Cardiac muscle cell (in vitro differentiated cells and primary cell): ENCODE measurements at regions not wholly inside any gene's neighbourhood (a gene's known extent, or its start where the extent isn't known, plus 50 kb on each side); places are given as distances from the start of the nearest gene placed in this dataset.
A peak's percentile ranks its signal among the peaks of the same experiment; 100 is the strongest.

ENCODE experiments used
- DNase-seq, 2 donors: peaks; one replicate each; pipeline versions ENCODE4 v3.0.0 to v3.0.0-alpha.2; 2010 to 2017; ENCODE audit warnings: low read depth in 1 of 2, low spot score in 1 of 2
- H3K27ac ChIP-seq: fragments of 200-600 bp; sonication (generic); 2 replicates; pipeline ENCODE4 v1.5.1; 2016
- H3K27me3 ChIP-seq: fragments of 200-600 bp; sonication (generic); 2 replicates; pipeline ENCODE4 v1.6.0; 2016; ENCODE audit warnings: control low read depth
- H3K36me3 ChIP-seq: fragments of 200-600 bp; sonication (generic); 2 replicates; pipeline ENCODE4 v1.5.1; 2016; ENCODE audit warnings: control low read depth
- H3K4me1 ChIP-seq: fragments of 200-600 bp; sonication (generic); 2 replicates; pipeline ENCODE4 v1.8.1; 2017; ENCODE audit warnings: low read depth, mild to moderate bottlenecking, mixed run types
- H3K4me3 ChIP-seq: fragments of 200-600 bp; sonication (generic); 2 replicates; pipeline ENCODE4 v1.5.1; 2016; ENCODE audit warnings: mild to moderate bottlenecking
- H3K9me3 ChIP-seq: fragments of 200-600 bp; sonication (generic); 2 replicates; pipeline ENCODE4 v1.5.1; 2017; ENCODE audit warnings: low read depth, mild to moderate bottlenecking, control low read depth
- TF ChIP-seq, protein P1 (sequence below): IDR thresholded peaks from 2 replicates; pipeline ENCODE4 v1.5.1; 2012; ENCODE audit warnings: low read depth, mild to moderate bottlenecking, low read length

DNA sequence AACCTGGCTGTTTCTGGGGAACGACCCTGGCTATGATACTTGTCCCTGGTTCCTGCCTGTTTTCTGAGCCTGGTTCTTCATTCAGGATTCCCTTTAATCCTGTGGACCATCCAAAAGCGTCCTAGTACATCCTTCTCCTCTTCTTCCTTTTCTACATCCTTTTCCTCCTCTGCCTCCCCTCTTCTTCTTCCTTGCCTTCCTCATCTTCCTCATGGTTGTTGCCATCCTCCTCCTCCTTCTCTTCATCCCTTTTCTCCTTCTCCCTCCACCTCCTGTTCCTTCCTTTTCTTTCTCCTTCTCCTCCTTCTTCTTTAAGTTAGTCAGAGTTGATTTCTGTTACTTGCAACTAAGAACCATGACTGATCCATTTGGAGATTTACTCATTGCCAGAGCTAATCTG, 197.8 kb downstream of the FOXD2 start:
- Histone ChIP-seq H3K27me3 (peaks cover 7% of the 10 kb centered on the region), H3K27ac (no peak overlapping the region), H3K36me3 (no peaks in the 10 kb centered on the region), H3K4me1 (peaks cover 7% of the 10 kb centered on the region), H3K4me3 (no peak overlapping the region), H3K9me3 (no peaks in the 10 kb centered on the region)
- no peak for DNase-seq
- TF ChIP-seq, protein P1, sequence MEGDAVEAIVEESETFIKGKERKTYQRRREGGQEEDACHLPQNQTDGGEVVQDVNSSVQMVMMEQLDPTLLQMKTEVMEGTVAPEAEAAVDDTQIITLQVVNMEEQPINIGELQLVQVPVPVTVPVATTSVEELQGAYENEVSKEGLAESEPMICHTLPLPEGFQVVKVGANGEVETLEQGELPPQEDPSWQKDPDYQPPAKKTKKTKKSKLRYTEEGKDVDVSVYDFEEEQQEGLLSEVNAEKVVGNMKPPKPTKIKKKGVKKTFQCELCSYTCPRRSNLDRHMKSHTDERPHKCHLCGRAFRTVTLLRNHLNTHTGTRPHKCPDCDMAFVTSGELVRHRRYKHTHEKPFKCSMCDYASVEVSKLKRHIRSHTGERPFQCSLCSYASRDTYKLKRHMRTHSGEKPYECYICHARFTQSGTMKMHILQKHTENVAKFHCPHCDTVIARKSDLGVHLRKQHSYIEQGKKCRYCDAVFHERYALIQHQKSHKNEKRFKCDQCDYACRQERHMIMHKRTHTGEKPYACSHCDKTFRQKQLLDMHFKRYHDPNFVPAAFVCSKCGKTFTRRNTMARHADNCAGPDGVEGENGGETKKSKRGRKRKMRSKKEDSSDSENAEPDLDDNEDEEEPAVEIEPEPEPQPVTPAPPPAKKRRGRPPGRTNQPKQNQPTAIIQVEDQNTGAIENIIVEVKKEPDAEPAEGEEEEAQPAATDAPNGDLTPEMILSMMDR: no peak

DNA sequence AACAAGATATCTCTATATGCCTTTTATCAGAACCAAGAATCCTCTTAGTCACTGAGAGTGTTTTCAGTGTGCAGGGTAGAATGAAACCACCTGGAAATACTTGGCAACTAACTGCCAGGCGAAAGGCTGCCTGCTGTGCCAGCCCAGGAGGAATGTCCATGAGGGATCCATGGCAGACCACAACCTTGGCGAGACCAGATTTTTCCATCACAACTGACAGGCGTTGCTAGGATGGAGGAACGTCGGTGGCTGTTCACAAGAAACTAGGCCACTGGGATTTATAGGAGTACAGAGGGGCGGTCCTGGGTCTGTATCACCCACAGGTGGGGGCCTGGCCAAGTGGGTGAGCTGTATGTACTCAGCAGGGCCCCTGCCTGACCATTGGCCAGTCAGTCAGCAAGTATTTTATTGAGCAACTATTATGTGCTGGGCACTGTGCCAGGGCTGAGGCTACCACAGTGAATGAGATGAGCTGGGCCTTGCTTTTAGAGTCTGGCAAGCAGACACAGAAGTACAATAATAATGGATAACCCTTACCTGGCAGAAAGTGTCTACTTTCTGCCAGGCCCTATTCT, 199.4 kb downstream of the FOXD2 start:
- H3K36me3 ChIP-seq: no peaks in the 10 kb centered on the region
- H3K27ac ChIP-seq: no peak overlapping the region
- H3K27me3 ChIP-seq: peaks cover 7% of the 10 kb centered on the region
- H3K4me3 ChIP-seq: no peak overlapping the region
- H3K9me3 ChIP-seq: no peaks in the 10 kb centered on the region
- no peaks in the 10 kb centered on the region for H3K4me1 ChIP-seq
- TF ChIP-seq, protein P1: no peak
- peak in 1 of 2 donors; percentile 50 for DNase-seq

DNA sequence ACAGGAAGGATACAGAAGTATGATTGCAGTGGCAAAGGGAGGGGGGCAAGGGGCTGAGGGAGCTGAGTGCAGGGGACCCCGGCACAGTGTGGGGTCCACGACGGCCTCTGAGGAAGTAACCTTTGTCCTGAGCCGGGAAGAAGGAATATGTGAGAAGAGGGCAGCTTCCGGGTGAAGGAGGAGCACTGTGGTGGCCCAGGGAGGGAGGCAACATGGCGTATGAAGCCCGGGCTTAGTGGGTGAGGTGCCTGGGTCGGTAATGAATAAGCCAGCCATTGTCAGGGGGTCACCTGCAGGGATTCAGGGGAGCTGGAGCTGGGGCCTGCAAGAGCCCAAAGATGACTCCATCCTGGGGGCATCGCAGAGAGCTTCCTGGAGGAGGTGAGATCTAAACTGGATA, 200.4 kb downstream of the FOXD2 start:
- TF ChIP-seq, protein P1: no peak
- no peak for DNase-seq
- Histone ChIP-seq H3K4me3 (no peak overlapping the region), H3K27ac (no peak overlapping the region), H3K4me1 (peaks cover 3% of the 10 kb centered on the region), H3K27me3 (peaks cover 4% of the 10 kb centered on the region), H3K9me3 (no peaks in the 10 kb centered on the region), H3K36me3 (no peaks in the 10 kb centered on the region)

DNA sequence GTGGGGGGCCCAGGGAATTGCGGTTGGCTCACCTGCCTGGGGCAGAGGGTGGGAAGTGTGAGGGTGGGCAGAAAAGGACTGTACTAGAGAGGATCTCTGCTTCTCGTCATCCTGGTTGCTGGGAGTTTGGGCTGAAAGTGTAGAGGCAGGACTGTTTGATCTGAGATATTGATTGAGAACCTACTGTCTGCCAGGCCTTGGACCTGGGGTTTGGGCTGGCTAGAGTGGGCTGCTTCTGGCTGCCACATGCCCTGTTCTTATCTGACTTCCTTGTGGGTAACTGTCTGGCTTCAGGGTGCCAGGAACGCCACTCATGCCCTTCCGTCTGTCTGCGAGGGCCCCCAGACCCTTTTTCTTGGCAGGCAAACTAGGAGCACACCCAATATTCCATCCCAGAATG, 200.9 kb downstream of the FOXD2 start:
- Histone ChIP-seq H3K4me1 (peaks cover 3% of the 10 kb centered on the region), H3K4me3 (no peak overlapping the region), H3K27me3 (peaks cover 3% of the 10 kb centered on the region), H3K36me3 (no peaks in the 10 kb centered on the region), H3K27ac (no peak overlapping the region), H3K9me3 (no peaks in the 10 kb centered on the region)
- TF ChIP-seq, protein P1: no peak
- DNase-seq: no peak

DNA sequence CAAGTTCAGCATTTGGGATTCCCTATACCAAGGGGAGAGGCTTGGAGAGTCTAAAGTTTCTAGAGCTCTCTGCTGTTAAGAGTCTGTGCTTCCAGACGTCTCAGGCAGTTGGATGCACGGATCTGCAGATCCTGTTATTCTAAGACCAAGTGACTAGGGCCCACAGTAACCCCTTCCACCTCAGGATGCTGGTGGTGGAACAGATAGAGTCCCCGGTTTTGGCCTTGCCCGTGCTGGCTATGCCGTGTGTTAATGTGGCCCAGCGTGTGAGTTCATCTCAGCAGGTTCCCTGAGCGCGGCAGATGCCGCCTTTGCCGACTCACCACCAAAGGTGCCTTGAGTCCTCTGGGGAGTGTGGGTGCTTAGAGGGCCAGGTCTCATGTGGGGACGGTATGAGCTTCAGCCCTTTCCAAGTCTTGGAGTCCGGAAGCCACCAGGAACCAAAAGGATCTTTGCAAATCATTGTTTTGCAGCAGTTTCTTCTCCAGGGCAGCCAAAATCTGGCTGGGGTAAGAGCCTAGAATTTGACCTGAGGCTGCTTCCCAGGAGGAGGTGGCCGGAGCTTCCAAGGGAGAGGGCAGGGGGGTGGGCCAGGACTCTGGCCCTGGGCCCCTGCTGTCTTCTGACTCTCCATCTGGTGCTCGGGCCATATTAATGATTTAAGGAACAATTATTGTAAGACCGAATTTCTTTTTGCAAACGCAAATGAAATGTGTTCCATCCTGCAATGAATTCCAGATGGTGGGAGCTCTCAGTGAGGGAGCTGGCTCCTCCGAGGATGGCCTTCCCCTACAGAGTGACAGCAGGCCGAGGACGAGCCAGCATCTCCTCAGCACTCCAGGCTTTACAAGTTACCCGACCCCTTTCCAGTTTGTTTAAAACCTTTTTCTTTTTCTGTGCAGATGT, 205.7 kb downstream of the FOXD2 start:
- Histone ChIP-seq H3K4me3 (no peak overlapping the region), H3K9me3 (no peaks in the 10 kb centered on the region), H3K27ac (no peak overlapping the region), H3K36me3 (no peaks in the 10 kb centered on the region), H3K4me1 (peaks cover 11% of the 10 kb centered on the region), H3K27me3 (no peaks in the 10 kb centered on the region)
- TF ChIP-seq, protein P1: no peak
- peak in 1 of 2 donors; percentile 41 for DNase-seq
